ENCODE measurements at regions not wholly inside any gene's neighbourhood (a gene's known extent, or its start where the extent isn't known, plus 50 kb on each side); places are given as distances from the start of the nearest gene placed in this dataset.
"Not testable (repeated sequence)": the region's sequence is repeated elsewhere in the genome, so short reads cannot be mapped to it uniquely, and the experiment has no call there.

DNA sequence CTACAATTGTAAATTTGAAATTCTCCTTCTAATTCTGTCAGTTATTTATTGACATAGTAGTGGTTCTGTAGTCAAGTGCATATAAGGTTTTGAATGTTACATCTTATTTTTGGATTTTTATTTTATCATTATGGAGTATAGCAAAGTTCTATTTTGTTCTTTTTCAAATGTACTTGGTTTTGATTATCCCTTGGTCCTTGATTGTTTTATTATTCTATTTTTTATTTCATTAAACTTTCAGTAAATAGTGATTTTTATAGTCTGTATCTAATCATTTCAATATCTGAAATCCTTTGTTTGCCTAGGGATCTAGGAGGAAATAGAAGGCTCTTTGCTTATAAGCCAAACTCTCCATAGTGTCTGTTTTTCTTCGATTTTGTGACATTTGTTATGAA lies 87.8 kb downstream of the HFE start:
- DNase-seq: no peak

DNA sequence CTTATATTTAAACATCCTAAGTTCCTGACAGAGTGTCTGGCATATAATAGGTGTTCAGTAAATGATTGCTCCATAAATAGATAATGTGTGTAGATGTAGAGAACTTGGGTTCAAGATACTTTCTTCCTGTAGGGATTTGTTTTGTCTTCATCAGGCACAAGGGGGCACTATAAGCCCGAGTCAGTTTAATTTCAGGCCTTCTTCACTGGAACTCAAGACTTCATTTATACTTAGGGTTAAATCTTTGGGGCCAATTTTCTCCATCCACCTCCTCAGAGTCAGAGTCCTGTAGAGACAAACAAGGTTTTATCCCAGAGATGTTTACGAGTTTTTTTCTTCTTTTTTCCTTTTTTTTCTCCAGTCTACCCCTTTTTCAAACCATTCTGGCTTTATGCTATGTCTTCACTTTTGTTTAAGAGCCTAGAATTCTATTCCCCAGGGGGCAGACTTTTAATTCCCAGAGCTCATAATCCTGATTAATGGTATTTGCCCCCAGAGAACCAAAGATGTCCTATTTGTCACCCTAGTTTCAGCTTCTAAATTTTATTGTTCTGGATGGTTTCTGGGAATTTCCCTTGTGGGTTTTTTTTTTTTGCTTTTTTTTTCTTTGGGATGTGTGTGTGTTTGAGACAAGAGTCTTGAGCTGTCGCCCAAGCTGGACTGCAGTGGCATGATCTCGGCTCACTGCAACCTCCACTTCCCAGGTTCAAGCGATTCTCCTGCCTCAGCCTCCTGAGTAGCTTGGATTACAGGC lies 88.4 kb downstream of the HFE start:
- peak; percentile 4 for DNase-seq

DNA sequence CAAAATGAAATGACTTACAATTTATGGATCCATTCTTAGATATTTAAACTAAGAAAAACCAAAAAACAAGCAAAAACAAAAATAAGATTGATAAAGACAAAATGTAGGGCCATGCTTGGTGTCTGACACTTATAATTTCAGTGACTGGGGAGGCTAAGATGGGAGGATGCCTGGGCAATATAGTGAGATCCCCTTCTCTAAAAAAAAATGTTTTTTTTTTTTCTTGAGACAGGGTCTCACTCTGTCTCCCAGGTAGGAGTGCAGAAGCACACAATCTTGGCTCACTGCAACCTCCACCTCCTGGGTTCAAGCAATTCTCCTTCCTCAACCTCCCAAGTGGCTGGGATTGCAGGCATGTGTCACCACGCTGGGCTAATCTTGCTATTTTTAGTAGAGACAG lies 92.4 kb downstream of the HFE start:
- no peak for DNase-seq

- DNase-seq: no peak
Measured at GRCh38 chr6:26180346-26180745, 93.1 kb downstream of the HFE start.

DNA sequence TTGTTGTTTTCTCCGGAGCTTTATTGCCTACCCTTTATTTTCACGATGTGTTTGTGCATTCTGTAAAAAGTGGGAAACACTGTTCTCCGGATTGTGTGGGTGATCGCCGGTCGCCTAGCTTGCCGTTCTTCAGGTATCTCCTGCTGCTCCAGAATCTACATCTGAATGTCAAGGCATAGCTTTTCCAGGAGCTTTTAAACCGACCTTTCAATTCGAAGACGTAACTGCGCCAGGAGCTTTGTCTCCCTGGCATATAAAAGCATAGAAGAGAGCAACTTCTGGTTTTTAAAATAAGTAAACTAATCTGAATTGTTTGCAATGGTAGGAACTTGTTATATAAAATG lies 96.0 kb downstream of the HFE start:
- DNase-seq: no peak

GRCh38 chr6:26183581-26184366 lies 96.5 kb downstream of the HFE start:
- peak; percentile 35 for DNase-seq

DNA sequence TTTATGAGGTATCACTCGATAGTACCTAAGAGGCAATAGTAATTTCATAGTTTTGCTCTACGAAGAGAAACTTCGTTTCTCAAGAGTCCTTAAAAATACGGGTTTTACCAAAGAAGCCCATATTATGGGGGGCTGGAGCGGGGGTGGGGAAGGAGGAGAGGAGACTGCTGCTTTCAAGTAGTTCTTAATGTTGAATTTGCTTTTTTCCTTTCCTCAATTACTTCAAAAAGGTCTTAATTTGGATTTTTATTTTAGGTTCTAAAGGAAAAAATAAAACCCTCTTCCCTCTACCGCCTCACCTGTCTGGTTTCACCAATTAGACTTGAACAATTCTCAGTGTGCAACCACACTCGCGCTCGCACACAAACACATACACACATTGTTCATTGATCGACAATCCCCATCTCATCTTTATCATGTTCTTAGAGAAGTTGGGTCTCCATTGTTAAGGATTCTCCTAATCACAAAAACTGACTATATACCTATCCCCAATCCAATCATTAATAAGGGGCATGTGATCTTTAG lies 97.2 kb downstream of the HFE start:
- no peak for DNase-seq

DNA sequence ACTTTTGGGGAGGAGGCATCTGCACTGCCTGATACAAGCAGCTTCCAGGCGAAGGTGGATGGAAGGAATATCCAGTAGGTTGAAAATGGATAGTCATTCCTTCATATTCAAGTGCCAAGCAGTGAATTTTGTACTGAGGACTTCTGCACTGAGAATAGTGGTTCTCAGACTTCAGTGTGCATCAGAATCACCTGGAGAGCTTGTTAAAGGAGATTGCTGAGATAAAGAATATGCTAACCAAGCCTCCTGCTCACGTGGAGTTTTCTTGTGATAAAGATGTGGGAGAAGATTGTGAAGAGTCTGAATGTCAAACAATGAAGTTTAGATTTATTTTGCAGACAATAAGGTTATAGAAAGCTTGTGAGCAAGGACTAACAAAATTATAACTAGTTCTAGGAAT lies 97.8 kb downstream of the HFE start:
- DNase-seq: no peak

- no peak for DNase-seq
Measured at GRCh38 chr6:26185802-26186201, 98.6 kb downstream of the HFE start.

- DNase-seq: no peak
Measured at GRCh38 chr6:26186652-26187051, 99.4 kb downstream of the HFE start.

DNA sequence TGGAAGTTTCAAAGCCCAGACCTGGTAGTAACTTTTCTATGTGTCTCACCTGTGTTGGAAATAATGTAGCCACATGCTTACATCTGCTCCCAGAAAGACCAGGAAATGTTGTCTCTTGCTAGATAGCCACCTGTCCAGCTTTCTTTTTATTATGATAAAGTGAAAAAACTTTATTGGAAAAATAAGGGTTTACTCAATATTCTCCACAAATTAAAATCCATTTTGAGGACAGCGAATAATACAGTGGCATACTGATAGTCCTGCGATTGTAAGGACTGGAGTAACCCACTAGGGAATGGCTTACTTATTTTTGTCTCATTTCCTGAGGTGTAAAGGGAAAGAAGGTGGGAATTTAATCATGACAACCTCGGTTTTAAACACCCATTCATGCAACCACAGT lies 100.1 kb downstream of the HFE start:
- no peak for DNase-seq

GRCh38 chr6:26187981-26188635 lies 100.9 kb downstream of the HFE start:
- no peak for DNase-seq

- DNase-seq: not testable (repeated sequence)
Measured at GRCh38 chr6:26191512-26191911, 104.3 kb downstream of the HFE start.

DNA sequence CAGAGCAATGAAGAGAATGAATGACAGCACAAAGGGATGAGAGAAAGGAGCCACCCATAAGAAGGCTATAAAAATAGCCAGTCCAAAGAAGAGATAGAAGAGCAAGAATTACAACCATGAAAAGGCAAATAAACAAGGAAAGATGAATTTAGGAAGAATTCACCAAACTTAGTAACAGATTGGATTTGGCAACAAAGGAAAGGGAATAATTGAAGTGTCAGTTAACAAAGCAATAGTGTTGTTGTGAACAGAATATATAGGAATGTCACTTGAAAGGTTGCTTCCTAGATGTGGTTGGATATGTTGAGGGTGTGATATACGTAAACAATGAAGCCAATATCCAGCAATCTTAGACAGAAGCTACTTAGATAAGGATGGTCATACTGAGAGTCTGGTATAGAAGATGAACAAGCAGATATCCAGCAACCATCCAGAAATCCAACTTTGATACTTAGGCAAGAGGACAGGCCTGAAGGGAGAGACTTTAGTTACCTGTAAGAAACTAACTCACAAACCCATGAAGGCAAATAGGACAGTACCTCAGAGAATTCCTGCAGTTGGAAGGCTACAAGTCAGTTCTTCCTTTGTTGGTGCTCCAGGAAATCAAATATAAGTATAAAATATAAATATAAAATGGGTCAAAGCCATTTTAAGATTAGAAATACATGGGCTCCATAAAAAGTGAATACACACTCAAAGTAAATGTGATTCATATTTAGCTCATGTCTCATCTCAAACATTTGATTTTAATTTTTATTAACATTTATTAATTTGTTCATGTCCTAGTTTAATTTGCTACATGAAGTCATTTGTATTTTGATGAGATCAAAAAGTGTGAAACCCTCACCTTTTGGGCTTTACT lies 106.5 kb downstream of the HFE start:
- DNase-seq: no peak

DNA sequence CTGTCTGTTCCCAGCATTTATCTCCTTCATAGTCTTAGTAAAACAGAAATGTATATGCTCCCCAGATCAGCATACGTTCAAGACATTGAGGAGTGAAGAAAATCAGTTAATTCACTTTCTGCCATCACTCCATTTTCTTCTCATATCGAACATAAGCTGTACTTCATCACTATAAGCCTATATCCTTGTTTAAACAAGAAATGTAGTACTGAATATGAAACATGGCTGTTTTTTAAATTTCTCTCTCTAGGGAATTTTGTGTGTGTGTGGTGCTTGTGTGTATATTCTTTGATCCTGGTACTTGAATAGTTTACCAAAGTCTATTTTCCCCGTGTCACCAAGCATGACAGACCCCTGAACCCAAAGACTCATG lies 107.1 kb downstream of the HFE start:
- no peak for DNase-seq

- DNase-seq: no peak
Measured at GRCh38 chr6:26194816-26195375, 107.7 kb downstream of the HFE start.

GRCh38 chr6:26195376-26195923 lies 108.2 kb downstream of the HFE start:
- DNase-seq: peak; percentile 77

DNA sequence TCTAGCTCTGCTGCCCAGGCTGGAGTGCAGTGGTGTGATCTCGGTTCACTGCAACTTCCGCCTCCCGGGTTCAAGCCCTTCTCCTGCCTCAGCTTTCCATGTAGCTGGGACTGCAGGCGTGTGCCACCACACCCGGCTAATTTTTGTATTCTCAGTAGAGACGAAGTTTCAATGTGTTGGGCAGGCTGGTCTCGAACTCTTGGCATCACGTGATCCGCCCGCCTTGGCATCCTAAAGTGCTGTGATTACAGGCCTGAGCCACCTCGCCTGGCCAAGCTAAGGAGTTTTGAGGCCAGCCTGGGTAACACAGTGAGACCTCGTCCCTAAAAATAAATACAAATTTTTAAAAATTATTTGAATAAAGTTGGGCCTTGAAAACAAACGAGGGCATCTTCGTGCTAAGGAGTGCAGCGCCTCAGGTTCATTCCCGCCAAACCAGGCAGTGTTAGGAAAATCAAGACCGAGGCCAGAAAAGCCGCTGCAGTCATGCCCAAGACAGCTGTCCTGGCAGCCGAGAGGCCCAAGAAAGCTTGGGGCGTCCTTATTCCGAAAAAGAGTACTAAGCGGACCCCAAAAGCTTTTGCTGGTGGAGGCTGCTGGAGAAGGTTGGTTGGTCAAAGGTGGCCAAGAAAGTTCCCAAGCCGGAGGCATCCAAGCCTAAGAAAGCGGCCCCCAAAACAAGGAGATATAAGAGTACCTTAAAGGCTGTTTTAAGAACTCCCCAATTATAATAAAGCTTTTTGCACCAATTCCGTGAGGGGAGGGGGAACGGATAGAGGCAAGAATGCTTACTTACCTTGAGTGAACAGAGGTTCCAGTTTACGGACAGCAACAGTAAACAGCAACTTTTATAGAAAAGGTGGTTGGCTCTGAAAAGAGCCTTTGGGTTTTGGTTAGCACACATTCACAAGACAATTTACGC lies 109.0 kb downstream of the HFE start:
- no peak for DNase-seq

- peak; percentile 66 for DNase-seq
Measured at GRCh38 chr6:26196846-26197635, 109.8 kb downstream of the HFE start.

GRCh38 chr6:26197636-26197932 lies 110.4 kb downstream of the HFE start:
- no peak for DNase-seq

Data from effector CD8-positive, alpha-beta T cell (primary cell).